ENCODE measurements at regions not wholly inside any gene's neighbourhood (a gene's known extent, or its start where the extent isn't known, plus 50 kb on each side); places are given as distances from the start of the nearest gene placed in this dataset.

- H3K4me2 ChIP-seq (ENCODE audit: extremely low read depth, insufficient read depth, low read length) = no peak overlapping the region
- DNase-seq (ENCODE audit: low read depth in 2 of 2) = peak in 1 of 2 donors; percentile 39
These were observed 54.2 kb upstream of the BCL2L14 start for GRCh38 chr12:12016284-12017100.

GRCh38 chr12:12017135-12017581 lies 53.6 kb upstream of the BCL2L14 start:
- Histone ChIP-seq H3K79me2 (ENCODE audit: control insufficient read depth, insufficient read depth, low read length) (no peaks in the 10 kb centered on the region), H3K9ac (ENCODE audit: insufficient read depth, low read length) (no peak overlapping the region), H3K9me3 (ENCODE audit: control insufficient read depth, insufficient read depth, low read depth, low read length) (no peaks in the 10 kb centered on the region), H3K4me2 (ENCODE audit: extremely low read depth, insufficient read depth, low read length) (no peak overlapping the region), H3K36me3 (ENCODE audit: control insufficient read depth, insufficient read depth, low read length) (no peaks in the 10 kb centered on the region), H3K27ac (ENCODE audit: insufficient read depth, low read length) (no peak overlapping the region), H3K4me3 (replicated peaks in 1 of 4; ENCODE audit: control extremely low read depth in 1 of 4, insufficient read depth in 1 of 4, low read depth in 3 of 4, low read length in 4 of 4) (no peak overlapping the region), H3K4me1 (ENCODE audit: control insufficient read depth, extremely low read depth, insufficient read depth, low read length) (no peaks in the 10 kb centered on the region), H2AFZ (ENCODE audit: low read length) (no peak overlapping the region), H4K20me1 (ENCODE audit: control insufficient read depth, extremely low read depth, insufficient read depth, low read length) (no peaks in the 10 kb centered on the region), H3K27me3 (ENCODE audit: control insufficient read depth, insufficient read depth, low read length) (no peaks in the 10 kb centered on the region)
- peak in 1 of 2 donors; percentile 18 for DNase-seq (ENCODE audit: low read depth in 2 of 2)
- TF ChIP-seq EZH2 (IDR thresholded peaks at IDR 0.05; ENCODE audit: low read length, missing control alignments) (no peak), CTCF (conservative IDR thresholded peaks at IDR 0.05 in 1 of 2, IDR thresholded peaks at IDR 0.05 in 1 of 2; ENCODE audit: low read depth in 1 of 2, low read length in 2 of 2) (no peak)

More at GRCh38 chr12:12016284-12017100, 54.2 kb upstream of the BCL2L14 start:
- TF ChIP-seq CTCF (conservative IDR thresholded peaks at IDR 0.05 in 1 of 2, IDR thresholded peaks at IDR 0.05 in 1 of 2; ENCODE audit: low read depth in 1 of 2, low read length in 2 of 2) = no peak
- TF ChIP-seq EZH2 (IDR thresholded peaks at IDR 0.05; ENCODE audit: low read length, missing control alignments) = no peak
- no peaks in the 10 kb centered on the region for H3K27me3 ChIP-seq (ENCODE audit: control insufficient read depth, insufficient read depth, low read length)
- H3K4me1 ChIP-seq (ENCODE audit: control insufficient read depth, extremely low read depth, insufficient read depth, low read length) = no peaks in the 10 kb centered on the region
- H4K20me1 ChIP-seq (ENCODE audit: control insufficient read depth, extremely low read depth, insufficient read depth, low read length) = no peaks in the 10 kb centered on the region
- H3K4me3 ChIP-seq (replicated peaks in 1 of 4; ENCODE audit: control extremely low read depth in 1 of 4, insufficient read depth in 1 of 4, low read depth in 3 of 4, low read length in 4 of 4) = no peak overlapping the region
- no peak overlapping the region for H3K9ac ChIP-seq (ENCODE audit: insufficient read depth, low read length)
- no peaks in the 10 kb centered on the region for H3K36me3 ChIP-seq (ENCODE audit: control insufficient read depth, insufficient read depth, low read length)
- H2AFZ ChIP-seq (ENCODE audit: low read length) = no peak overlapping the region
- H3K27ac ChIP-seq (ENCODE audit: insufficient read depth, low read length) = no peak overlapping the region
- H3K79me2 ChIP-seq (ENCODE audit: control insufficient read depth, insufficient read depth, low read length) = no peaks in the 10 kb centered on the region
- no peaks in the 10 kb centered on the region for H3K9me3 ChIP-seq (ENCODE audit: control insufficient read depth, insufficient read depth, low read depth, low read length)

- Histone ChIP-seq H3K4me3 (replicated peaks in 1 of 4; ENCODE audit: control extremely low read depth in 1 of 4, insufficient read depth in 1 of 4, low read depth in 3 of 4, low read length in 4 of 4) (no peak overlapping the region), H3K79me2 (ENCODE audit: control insufficient read depth, insufficient read depth, low read length) (no peaks in the 10 kb centered on the region), H3K9ac (ENCODE audit: insufficient read depth, low read length) (no peak overlapping the region), H3K9me3 (ENCODE audit: control insufficient read depth, insufficient read depth, low read depth, low read length) (no peaks in the 10 kb centered on the region), H3K4me2 (ENCODE audit: extremely low read depth, insufficient read depth, low read length) (no peak overlapping the region), H4K20me1 (ENCODE audit: control insufficient read depth, extremely low read depth, insufficient read depth, low read length) (no peaks in the 10 kb centered on the region), H3K27me3 (ENCODE audit: control insufficient read depth, insufficient read depth, low read length) (peaks cover 2% of the 10 kb centered on the region), H3K4me1 (ENCODE audit: control insufficient read depth, extremely low read depth, insufficient read depth, low read length) (no peaks in the 10 kb centered on the region), H2AFZ (ENCODE audit: low read length) (no peak overlapping the region), H3K36me3 (ENCODE audit: control insufficient read depth, insufficient read depth, low read length) (no peaks in the 10 kb centered on the region), H3K27ac (ENCODE audit: insufficient read depth, low read length) (no peak overlapping the region)
- DNase-seq (ENCODE audit: low read depth in 2 of 2) = no peak
- TF ChIP-seq EZH2 (IDR thresholded peaks at IDR 0.05; ENCODE audit: low read length, missing control alignments) (no peak), CTCF (conservative IDR thresholded peaks at IDR 0.05 in 1 of 2, IDR thresholded peaks at IDR 0.05 in 1 of 2; ENCODE audit: low read depth in 1 of 2, low read length in 2 of 2) (no peak)
These were observed 52.9 kb upstream of the BCL2L14 start for GRCh38 chr12:12017798-12018197.
